HG03280 (cell line): ENCODE measurements at regions not wholly inside any gene's neighbourhood (a gene's known extent, or its start where the extent isn't known, plus 50 kb on each side); places are given as distances from the start of the nearest gene placed in this dataset.

ENCODE experiments used
- ATAC-seq: cut with Tn5 transposase; IDR thresholded peaks from one replicate; pipeline ENCODE4 v1.9.1; 2021; ENCODE audit warnings: mild to moderate bottlenecking, moderate library complexity; ENCODE audit not compliant: unreplicated experiment

DNA sequence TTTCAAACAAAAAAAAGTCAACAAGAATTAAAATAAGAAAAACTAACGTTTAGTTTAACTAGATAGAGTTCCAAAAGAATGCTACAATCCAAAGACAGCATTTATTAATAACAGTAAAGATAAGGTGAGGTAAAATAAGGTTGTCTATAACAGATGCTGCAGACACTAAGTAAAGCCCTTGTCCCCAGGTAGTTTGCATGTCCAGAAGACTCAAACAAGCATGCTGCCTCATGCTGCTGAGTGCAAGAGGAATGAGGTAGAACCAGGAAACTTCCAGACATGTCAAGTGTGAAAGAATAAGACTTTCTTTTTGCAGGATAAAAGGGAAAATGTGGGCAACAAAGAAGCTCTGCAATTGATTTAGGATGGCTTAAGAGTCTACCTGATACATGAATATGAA lies 439.2 kb downstream of the PLOD2 start:
- no peak for ATAC-seq

DNA sequence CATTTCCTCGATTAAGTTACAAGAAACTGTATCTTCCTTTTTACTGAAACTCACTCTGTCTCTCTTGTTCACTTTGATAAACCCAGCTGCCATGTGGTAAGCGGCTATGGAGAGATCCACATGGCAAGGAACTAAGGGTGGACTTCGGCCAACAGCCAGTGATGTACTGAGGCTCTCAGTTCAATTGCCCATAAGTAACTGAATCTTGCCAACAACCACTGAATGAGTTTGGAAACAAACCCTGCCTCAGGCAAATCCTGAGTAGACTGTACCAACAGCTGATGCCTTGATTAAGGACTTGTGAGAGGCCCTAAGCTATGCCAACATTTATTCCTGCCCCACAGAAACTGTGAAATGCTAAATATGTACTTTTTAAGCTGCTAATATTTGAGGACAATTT lies 433.5 kb downstream of the PLOD2 start:
- no peak for ATAC-seq

DNA sequence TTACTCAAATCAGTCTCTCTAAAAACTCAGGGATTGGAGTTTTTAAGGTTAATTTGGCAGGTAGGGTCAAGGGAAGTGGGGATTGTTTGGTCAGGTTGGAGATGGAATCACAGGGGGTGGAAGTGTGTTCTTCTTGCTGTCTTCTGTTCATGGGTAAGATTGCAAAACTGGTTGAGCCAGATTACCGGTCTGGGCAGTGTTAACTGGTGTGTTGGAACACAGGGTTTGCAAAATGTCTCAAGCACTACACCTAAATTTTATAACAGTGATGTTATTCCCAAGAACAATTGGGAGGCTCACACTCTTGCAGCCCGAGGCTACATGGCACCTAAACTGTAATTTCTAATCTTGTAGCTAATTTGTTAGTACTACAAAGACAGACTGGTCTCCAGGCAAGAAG lies 425.4 kb downstream of the PLOD2 start:
- no peak for ATAC-seq

DNA sequence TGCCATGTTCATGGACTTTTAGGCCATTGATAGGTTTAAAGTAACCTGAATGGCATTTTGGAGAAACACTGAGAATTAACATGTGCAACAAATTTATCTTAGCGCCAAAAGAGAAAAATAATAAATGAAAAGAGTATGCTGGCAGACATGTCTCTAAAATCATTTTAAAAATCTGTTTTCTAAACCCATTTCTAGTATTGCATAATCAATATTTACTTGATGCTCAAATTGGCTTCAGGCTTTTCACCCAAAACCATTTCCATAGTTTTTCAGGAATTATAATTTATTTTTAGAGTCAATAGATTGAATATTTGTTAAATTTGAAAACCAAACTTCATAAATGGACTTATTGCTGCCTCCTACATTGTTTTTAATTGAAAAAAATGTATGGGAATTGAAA lies 423.0 kb downstream of the PLOD2 start:
- no peak for ATAC-seq

DNA sequence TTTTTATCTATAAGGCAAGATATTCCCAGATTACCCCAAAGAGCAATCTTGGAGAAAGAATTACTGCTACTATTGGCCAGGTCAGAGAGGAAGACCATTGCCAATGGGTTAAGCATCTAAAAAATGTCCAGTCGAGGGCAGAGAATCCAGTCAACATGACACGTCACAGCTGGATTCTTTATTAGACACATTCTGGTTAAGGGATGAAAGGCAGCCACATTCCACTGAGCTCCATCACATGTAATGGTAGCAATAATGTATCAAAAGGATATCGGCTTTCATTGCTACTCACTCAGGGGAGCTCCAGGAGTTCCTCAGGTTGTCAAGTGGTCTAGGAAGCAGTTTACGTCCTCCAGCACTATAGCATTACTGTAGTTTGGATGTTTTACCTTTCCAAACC lies 421.1 kb downstream of the PLOD2 start:
- no peak for ATAC-seq

DNA sequence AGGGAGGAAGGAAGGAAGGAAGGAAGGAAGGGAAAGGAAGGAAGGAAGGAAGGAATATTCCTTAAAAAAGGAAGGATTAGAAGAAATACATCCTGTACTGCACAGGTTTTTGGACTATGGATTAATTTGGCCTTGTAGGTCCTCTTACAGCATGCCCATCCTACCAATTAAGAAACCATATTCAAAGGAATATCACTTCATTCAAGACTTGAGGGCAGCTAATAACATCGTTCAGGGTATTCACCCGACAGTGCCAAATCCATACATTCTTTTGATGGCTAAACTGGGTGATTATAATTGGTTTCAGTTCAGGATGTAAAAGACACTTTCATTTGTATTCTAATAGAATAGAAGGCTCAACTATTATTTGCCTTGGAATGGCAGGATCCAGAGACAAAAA lies 410.3 kb downstream of the PLOD2 start:
- ATAC-seq, result no peak

DNA sequence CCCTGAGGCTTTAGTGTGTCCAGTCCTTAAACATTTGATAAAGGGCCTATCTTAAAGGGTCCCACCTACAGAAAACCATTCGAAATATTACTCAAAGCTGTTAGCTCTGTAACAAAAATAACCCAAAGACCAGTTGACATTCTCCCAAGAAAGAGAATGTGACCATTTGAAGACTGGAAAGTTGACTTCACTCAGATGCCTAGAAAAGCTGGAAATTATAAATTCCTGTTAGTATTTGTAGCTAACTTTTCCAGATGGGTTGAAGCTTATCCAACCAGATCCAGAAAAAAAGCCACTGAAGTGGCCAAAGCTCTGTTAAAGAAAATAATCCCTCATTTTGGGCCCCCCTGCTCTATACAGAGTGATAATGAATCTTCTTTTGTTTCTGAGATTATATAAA lies 408.4 kb downstream of the PLOD2 start:
- ATAC-seq, result no peak

DNA sequence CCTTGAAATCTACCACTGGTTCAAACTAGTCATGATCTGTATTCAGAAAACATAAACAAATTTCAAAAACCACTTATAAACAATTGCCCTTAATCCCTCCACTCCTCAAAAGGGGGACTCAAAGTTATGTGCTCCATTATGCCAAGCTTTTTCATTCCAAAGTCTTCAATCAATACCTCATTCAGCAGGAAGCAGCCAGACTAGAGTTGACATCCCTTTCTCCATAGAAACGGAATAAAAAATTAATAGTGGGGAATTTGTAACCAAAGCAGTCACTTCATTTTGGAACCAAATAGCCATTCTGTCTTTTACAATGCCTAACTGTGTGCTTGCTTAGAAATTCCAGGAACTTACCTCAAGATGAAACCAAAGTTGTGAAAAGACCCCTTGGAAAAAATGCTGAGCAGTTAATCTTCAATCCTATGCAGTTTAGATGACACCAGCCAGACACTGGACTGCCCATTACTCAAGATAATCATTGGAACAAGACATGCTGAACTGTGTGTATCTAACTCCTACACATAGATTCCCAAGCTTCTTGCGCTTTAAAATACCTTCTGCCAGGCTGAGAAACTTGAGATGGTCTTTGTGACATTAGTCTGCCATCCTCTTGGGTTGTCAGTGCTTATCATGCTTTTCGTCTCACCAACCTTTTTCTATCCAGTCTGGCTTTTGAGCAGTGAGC lies 406.2 kb downstream of the PLOD2 start:
- no peak for ATAC-seq

DNA sequence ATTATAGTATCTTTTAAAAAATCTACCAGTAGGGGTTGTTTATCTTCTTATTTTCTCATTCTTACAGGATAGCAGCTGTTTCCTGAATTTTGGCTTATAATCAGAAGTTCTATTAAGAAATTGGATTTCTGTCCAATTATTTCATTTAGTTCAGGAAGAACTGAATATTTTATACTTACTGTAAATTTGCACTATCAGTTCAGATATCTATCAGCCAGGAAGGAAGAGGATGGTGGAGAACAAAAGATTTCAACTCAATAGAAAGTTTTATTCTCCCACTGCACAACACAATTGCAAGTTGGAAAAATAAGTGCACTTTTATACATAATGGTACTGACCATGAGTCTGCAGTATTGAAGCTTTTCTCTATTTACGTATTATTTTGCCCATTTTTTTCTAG lies 400.9 kb downstream of the PLOD2 start:
- ATAC-seq, result no peak

DNA sequence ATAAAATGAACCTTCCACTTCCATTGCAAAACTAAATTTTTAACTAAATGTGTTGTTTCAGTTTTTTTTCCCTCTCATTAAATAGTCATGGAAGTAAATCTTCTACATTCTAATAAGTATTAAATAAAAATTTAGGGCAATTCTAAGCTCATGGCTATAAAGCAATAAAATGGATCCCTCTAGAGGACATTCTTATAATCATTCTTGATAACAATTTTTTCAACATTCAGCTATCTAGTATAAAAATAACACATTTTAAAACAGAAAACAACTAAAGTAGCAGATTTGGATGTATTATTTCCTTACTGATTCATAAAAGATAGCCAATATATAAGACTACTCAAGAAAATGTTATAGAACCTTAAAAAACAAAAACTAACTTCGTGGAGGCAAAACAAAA lies 393.1 kb downstream of the PLOD2 start:
- ATAC-seq, result no peak

DNA sequence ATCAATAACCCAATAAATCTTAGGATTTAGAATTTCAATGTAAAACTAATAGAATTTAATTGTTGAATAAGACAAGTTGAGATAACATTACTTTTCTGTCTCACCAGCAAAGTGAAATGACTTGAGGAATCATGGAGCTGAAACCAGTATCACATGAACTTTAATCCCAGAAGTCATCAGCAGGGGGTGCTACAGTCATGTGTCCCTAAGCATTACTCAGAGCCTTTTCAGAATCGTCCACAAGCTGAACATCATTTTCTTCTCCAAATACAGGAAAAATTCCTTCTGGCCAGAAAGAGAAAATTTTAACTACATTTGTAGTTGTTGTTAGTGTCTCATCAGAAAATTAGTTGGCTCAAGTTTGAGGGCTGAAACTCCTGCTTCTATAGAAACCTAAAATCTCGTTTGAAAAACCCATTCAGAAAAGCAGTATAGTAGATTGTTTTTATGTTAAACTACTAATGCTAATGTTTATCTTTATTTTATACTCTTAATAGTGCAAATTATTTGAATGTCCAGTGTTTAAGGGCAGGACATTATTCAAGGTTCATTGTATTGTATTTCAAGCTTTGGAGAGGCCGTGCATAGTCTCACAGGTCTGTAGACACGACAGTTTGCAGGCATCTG lies 384.1 kb downstream of the PLOD2 start:
- no peak for ATAC-seq

DNA sequence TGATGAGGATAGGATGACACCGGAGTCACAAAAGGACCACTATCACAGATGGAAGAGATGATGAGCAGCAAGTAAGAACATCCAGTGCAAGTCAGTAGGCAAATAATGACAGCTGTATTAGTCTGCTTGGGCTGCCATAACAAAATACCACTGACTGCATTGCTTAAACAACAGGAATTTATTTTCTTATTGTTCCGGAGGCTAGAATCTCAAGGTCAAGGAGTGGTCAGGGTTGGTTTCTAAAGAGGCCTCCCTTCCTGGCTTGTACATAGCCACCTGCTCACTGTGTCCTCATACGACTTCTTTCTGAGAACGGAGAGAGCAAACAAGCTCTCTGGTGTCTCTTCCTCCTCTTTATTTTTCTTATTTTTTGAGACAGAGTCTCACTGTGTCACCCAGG lies 380.7 kb downstream of the PLOD2 start:
- no peak for ATAC-seq

DNA sequence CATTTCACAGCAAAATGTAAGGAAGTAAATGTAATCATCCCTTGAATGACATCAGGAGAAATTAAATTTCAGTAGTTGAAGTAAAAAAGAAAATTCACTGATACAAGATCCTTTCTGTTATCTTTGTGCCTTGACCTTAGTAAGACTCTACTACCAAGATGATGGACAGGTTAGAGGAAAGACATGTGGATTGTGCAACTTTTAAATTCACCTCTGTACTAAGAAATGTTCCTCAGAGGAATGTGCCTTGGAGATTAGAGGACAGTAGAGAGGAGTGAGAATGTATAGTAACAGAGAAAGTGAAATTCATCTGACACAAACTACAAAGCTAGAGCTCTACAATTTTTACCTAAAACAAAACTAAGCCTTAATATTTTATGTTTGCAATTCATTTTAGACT lies 375.3 kb downstream of the PLOD2 start:
- ATAC-seq, result no peak

DNA sequence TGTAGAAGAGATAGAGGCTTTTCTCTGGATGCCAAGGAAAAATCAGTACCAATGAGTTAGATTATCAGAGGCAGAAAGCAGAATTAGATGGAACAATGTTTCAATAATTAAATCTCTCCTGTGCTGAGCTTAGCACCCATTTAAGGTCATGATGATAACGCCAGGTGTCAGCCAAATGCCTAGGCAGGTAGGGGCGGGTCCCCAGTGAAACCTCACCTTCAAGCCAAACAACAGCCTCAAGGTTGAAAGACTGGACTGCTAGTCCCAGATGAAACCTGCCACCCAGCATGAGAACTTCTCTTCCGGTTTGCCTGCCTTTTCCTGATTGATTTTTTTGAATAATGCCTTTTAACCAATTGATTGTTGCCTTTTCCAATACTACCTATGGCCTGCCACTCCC lies 363.0 kb downstream of the PLOD2 start:
- ATAC-seq, result no peak

DNA sequence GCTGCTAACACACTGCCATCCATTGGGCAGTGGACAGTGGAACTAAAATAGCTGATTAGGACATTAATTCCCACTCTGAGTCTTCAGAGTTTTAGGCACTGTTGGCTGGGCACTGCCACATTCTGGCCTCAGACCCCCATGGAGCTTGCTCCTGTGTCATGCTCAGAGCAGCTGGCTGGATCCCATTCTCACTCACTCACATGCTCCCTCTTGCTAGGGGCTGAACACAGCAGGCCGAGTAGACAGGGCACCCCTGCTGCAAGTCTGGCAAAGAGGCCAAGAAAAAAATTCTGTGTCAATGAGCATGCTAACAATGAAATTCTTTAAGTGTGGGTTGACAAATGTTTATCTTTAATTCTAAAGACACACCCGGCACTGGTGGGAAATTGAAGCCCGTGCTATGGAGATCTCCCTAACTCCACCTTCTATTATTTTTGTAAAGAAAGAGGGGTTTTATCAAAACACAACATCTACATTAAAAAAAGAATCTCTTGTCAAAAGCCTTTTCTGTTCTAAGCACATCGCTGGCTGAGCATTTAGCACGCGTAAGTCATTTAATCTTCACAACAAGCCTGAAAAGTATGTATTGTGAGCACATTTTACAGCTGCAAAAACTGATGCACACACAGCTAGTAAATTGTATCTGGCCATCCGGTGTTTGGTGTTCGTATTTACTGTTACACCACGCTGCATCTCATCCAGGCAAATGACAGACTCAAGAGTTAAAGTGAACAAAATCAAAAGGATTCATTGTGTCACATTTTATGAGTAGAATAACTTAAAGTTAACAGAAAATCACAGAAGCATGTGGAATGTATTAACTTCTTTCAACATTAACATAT lies 362.1 kb downstream of the PLOD2 start:
- no peak for ATAC-seq

DNA sequence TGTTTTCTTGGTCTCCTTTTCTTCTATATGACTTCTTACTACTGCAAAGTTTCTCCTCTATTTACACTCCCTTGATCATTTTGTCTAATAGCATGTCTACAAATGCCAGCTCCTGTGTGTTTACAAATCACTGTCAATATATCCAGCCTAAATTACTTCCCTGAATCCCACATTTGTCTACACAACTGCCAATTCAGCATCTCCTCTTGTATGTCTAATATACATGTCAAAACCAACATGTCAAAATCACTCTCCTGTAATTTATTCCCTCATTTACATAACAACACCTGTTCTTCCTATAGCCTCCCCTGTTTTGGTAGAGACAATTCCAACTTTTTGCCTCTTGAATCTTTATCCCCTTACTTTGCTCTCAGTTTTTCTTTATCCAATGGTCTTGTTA lies 359.3 kb downstream of the PLOD2 start:
- ATAC-seq, result no peak

DNA sequence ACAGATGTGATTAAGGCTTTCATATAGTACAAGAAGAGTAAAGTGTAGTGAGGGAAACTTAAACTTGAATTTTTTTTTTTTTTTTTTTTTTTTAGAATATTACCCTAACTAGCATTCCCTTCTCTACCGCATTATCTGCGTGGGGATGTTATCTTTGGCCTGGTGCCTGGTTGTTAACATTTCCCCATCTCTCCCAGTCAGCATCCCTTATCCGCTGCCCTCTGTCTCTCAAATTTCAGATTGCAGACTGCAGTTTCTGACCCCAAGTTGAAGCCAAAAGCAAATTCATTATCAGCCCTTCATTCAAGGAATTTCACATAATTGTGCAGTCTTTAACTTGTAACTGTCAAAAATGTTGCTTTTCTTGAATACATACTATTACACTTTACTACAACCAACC lies 353.0 kb downstream of the PLOD2 start:
- no peak for ATAC-seq

DNA sequence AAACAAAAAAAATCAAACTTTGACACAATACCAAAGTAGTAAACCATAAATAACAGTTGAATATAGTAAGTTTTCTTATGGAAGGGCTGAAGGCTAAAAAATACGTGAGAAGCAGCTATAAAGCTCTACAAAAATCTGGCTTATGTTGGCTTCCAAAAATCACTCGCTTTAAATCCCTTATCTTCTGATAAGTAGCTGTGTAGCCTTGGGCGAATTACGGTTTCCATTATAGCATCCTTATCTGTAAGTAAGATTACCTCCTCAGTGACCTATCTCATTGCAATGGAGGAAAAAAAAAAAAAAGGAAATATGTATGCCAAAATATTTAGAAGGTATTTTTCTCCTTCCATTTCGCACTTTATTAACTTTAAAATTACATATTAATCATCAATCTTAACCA lies 348.6 kb downstream of the PLOD2 start:
- no peak for ATAC-seq

DNA sequence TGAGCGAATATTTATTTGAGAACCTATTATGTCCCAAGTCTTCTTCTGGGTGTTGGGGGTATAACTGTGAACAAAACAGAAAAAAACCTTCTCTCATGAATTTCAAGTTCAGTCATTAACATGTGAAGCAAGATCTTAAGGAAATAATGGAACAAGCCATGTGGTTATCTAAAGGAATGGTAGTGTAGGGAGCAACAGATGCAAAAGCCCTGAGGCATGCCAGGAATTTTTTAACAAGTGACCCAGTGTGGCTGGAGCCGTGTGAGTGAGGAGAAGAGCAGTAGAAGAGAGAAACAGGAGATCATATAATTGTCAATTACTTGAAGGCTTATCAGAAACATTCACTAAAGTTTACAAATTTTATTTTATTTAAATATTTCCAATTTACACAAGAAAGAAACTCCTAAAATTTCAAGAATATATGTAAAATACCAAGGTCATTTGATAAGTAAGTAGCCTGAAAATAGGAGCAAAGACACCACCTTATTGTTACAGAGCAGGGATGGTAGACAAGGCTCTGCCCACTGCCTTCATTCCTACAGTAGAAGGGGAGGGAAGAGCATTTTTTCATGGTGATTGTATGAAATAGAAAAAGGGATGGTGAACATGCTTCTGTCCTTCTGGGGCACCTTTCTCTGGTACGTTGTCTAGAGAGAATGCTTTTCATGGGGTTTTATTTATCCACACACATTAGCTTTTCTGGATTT lies 345.1 kb downstream of the PLOD2 start:
- no peak for ATAC-seq

DNA sequence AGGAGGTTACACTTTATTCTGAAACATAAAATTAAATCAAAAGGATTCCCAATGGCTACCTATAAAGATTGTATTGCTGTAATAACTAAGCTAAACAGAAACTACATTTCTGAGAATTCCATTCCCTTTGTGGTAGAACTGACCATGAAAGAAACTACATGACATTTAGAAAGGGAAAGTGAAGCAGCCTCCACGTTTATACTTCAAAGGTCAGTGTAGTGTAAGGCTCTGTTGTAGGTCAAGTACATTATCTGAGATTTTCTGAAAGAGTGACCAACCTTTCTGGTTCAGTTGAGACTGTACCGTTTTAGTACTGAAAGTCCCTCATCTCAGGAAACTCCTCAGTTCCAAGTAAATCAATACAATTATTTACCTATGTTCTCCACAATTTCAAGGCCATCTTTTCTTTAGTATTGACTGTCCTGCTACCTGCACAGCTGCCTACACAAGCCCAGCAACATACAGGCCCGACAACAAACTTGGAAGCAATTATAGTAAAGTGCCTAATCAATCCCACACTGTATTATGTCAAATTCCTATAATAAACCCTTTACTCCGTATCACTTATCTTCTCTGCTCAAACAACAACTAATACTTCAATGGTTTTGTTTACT lies 343.0 kb downstream of the PLOD2 start:
- ATAC-seq, result no peak

DNA sequence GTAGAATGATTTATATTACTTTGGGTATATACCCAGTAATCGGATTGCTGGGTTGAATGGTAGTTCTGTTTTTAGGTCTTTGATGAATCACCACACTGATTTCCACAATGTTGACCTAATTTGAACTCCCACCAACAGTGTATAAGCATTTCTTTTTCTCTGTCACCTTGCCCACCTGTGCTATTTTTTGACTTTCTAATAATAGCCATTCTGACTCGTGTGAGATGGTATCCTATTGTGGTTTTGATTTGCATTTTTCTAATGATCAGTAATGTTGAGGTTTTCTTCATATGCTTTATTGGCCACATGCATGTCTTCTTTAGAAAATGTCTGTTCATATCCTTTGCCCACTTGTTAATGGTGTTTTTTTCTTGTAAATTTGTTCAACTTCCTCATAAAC lies 340.8 kb downstream of the PLOD2 start:
- ATAC-seq, result no peak
